GM12891 (cell line): ENCODE measurements at regions not wholly inside any gene's neighbourhood (a gene's known extent, or its start where the extent isn't known, plus 50 kb on each side); places are given as distances from the start of the nearest gene placed in this dataset.
"Not testable (repeated sequence)": the region's sequence is repeated elsewhere in the genome, so short reads cannot be mapped to it uniquely, and the experiment has no call there.

Experiments
- PAX5 ChIP-seq: IDR thresholded peaks from 2 replicates; pipeline ENCODE4 v1.6.1; 2011; ENCODE audit warnings: low read length, moderate library complexity, mild to moderate bottlenecking; ENCODE audit not compliant: insufficient read depth, severe bottlenecking
- POLR2A ChIP-seq: IDR thresholded peaks from 2 replicates; pipeline ENCODE4 v1.6.1; 2011; ENCODE audit warnings: low read depth, low read length, control low read depth
- POLR2AphosphoS5 ChIP-seq: IDR thresholded peaks from 2 replicates; pipeline ENCODE4 v1.6.1; 2011; ENCODE audit warnings: low read depth, low read length, control low read depth
- POU2F2 ChIP-seq: IDR thresholded peaks from 2 replicates; pipeline ENCODE4 v1.6.1; 2011; ENCODE audit warnings: low read depth, mild to moderate bottlenecking, control low read depth, low read length, moderate library complexity
- SPI1 ChIP-seq: IDR thresholded peaks from 2 replicates; pipeline ENCODE4 v1.6.1; 2011; ENCODE audit warnings: low read depth, low read length, control low read depth
- TAF1 ChIP-seq: IDR thresholded peaks from 2 replicates; pipeline ENCODE4 v1.6.1; 2011; ENCODE audit warnings: low read depth, low read length, control low read depth

GRCh38 chr4:3937849-3938562 is 171.8 kb downstream of the ADRA2C start:
- TF ChIP-seq POLR2AphosphoS5, POLR2A, SPI1, TAF1, PAX5, POU2F2: not testable (repeated sequence)
